ENCODE measurements at regions not wholly inside any gene's neighbourhood (a gene's known extent, or its start where the extent isn't known, plus 50 kb on each side); places are given as distances from the start of the nearest gene placed in this dataset.

DNA sequence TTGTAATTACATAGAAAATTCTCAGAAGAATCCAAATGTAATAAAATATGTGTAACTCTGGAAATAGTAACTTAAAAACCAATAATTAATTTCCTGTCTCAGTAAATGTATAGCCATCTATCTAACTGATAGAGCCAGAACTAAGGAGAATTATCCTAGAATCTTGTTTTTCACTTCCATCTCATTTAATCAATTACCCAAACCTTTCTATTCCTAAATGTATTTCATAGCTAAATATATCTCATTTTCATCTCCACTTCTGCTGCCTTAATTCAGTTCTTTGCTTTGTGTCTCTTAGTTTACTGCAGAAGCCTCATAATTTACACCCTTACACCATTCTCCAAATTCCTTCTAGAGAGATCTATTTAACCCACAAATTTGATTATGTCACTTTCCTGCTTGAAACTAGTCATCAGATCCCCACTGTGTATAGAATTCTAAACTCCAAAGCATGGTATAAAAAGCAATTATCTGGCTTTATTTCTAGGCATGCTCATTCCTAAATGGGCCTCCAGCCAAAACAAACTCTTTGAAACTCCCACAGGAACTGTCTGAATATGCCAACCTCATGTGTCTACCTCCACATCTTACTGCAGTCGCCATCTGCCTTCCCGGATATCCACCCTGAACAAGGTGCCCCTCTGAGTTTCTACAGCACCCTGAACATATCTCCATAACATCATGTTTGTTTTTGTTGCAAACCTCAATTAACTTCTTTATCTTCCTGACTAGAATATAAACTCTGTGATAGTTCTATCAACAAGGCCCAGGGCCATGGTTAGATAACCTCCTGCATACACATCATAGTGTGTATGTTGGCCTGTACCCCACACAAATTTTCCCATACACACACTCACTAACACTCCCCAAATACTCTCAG is 70.5 kb upstream of the ADTRP start:
- H3K4me1 ChIP-seq (ENCODE audit: insufficient read depth, low read length) = peaks cover 18% of the 10 kb centered on the region
- H3K36me3 ChIP-seq (ENCODE audit: insufficient read depth, low read length) = no peaks in the 10 kb centered on the region
- H3K4me2 ChIP-seq (ENCODE audit: low read length) = no peak overlapping the region
- TF ChIP-seq CTCF (IDR thresholded peaks at IDR 0.05; ENCODE audit: insufficient read depth, low read depth, low read length) = no peak
- H3K9ac ChIP-seq (ENCODE audit: low read length) = no peak overlapping the region
- Mint-ChIP-seq H3K4me3 (ENCODE audit: unreplicated experiment) (no peak overlapping the region), H3K27me3 (ENCODE audit: low read depth, unreplicated experiment) (no peaks in the 10 kb centered on the region), H3K9me3 (ENCODE audit: unreplicated experiment) (no peaks in the 10 kb centered on the region), H3K4me1 (ENCODE audit: low read depth, unreplicated experiment) (peaks cover 7% of the 10 kb centered on the region), H3K27ac (ENCODE audit: unreplicated experiment) (no peak overlapping the region), H3K36me3 (ENCODE audit: low read depth, unreplicated experiment) (no peaks in the 10 kb centered on the region)
- H2AFZ ChIP-seq (ENCODE audit: low read depth, low read length) = no peak overlapping the region
- peak; percentile 23 for FAIRE-seq
- H3K9me3 ChIP-seq (ENCODE audit: insufficient read depth, low read depth, low read length) = no peaks in the 10 kb centered on the region
- DNase-seq (ENCODE audit: low read depth) = peak; percentile 52
- H3K27ac ChIP-seq (ENCODE audit: low read depth, low read length) = peak overlapping the region; percentile 14
- no peak overlapping the region for H3K4me3 ChIP-seq (ENCODE audit: insufficient read depth, low read depth, low read length)
- no peaks in the 10 kb centered on the region for H3K27me3 ChIP-seq (ENCODE audit: insufficient read depth, low read length)
- H3K79me2 ChIP-seq (ENCODE audit: insufficient read depth, low read length) = no peaks in the 10 kb centered on the region
- no peaks in the 10 kb centered on the region for H4K20me1 ChIP-seq (ENCODE audit: insufficient read depth, low read length)

GRCh38 chr6:11848346-11848651 is 69.7 kb upstream of the ADTRP start:
- peak overlapping the region; percentile 5 for H3K4me2 ChIP-seq (ENCODE audit: low read length)
- FAIRE-seq (no peak), DNase-seq (ENCODE audit: low read depth) (peak; percentile 10)
- H3K4me3 Mint-ChIP-seq (ENCODE audit: unreplicated experiment) = no peak overlapping the region
- H3K79me2 ChIP-seq (ENCODE audit: insufficient read depth, low read length) = no peaks in the 10 kb centered on the region
- H3K4me3 ChIP-seq (ENCODE audit: insufficient read depth, low read depth, low read length) = no peak overlapping the region
- H3K27me3 ChIP-seq (ENCODE audit: insufficient read depth, low read length) = no peaks in the 10 kb centered on the region
- TF ChIP-seq EZH2 (IDR thresholded peaks at IDR 0.05; ENCODE audit: insufficient read depth, low read length) = no peak
- TF ChIP-seq CTCF (IDR thresholded peaks at IDR 0.05; ENCODE audit: insufficient read depth, low read depth, low read length) = no peak
- H3K9ac ChIP-seq (ENCODE audit: low read length) = peak overlapping the region; percentile 31
- peaks cover 18% of the 10 kb centered on the region for H3K4me1 ChIP-seq (ENCODE audit: insufficient read depth, low read length)
- H3K27ac Mint-ChIP-seq (ENCODE audit: unreplicated experiment) = no peak overlapping the region
- no peaks in the 10 kb centered on the region for H4K20me1 ChIP-seq (ENCODE audit: insufficient read depth, low read length)
- H3K27me3 Mint-ChIP-seq (ENCODE audit: low read depth, unreplicated experiment) = no peaks in the 10 kb centered on the region
- no peak overlapping the region for H2AFZ ChIP-seq (ENCODE audit: low read depth, low read length)
- H3K36me3 Mint-ChIP-seq (ENCODE audit: low read depth, unreplicated experiment) = no peaks in the 10 kb centered on the region
- H3K9me3 ChIP-seq (ENCODE audit: insufficient read depth, low read depth, low read length) = no peaks in the 10 kb centered on the region
- no peaks in the 10 kb centered on the region for H3K36me3 ChIP-seq (ENCODE audit: insufficient read depth, low read length)
- peak overlapping the region; percentile 55 for H3K27ac ChIP-seq (ENCODE audit: low read depth, low read length)
- H3K9me3 Mint-ChIP-seq (ENCODE audit: unreplicated experiment) = no peaks in the 10 kb centered on the region
- H3K4me1 Mint-ChIP-seq (ENCODE audit: low read depth, unreplicated experiment) = peaks cover 7% of the 10 kb centered on the region
